Femur (tissue), 1 donor: ENCODE measurements at regions not wholly inside any gene's neighbourhood (a gene's known extent, or its start where the extent isn't known, plus 50 kb on each side); places are given as distances from the start of the nearest gene placed in this dataset.

Experiments used
- DNase-seq: peaks from one replicate; pipeline ENCODE4 v3.0.0-alpha.2; 2017

DNA sequence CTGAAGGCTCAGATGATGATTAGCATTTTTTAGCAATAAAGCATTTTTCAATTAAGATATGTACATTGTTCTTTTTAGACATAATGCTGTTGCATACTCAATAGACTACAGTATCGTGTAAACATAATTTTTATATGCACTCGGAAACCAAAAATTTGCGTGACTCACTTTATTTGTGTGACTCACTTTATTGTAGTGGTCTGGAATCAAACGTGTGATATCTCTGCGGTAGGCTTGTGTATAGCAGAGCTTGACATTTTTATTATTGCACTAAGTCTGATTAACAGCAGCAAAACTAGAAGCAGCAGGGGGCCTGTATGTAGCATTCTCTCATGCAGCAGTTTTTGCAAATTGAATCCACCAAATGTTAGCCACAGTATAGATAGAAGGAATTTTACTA lies 119.1 kb upstream of the PRDX4 start:
- DNase-seq = no peak

DNA sequence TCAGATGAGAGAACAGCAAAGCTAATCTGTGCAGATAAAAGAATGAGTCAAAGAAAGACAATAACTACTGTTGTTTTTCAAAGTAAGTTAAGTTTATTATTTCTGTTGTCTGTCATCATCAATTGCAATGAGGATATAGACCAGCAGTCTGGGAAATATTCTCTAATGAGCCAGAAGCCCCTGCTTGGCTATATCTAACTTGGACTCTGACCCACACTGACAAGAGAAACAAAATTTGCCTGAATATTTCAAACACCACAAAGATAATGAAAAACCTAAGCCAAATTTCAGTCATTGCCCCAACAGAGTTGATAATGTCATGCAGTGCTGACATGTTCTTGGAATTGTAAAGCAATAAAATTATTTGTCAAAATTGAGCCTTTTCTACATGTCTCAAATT lies 115.0 kb upstream of the PRDX4 start:
- DNase-seq = no peak

DNA sequence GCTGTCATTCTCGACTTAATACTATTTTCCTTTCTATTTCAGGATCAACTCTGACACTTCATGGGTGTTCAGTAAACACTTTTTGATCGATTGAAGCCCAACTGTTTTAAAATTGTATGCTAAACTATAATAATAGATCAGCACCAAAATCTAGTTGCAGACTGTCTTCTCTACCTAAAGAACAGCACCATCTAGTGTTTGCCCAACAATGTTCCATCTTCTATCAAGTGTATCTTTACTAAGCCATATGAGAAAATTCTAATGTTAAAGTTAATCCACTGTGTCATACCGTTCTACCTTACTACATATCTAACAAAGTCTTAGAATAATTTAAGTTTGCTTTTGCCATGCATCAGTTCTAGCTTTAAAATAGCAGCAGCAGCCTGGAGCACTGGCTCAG lies 113.0 kb upstream of the PRDX4 start:
- DNase-seq = no peak

DNA sequence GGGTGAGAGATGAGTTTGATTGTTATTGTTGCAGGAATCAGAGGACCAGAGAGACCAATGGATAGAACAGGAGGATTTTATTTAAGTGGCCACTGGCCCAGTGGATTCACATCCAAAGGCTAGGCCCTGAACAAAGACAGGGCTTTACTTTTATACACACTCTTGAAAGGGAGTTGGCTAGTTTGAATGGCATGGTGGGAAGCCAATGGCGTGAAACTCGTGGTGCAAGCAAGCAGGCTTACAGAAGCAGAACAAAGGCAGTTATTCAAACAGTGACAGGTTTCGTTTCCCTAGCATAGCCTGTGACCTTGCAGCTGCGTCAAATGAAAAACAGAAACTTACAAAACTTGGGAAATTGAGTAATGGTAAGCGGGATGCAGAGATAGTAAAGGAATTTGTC lies 110.2 kb upstream of the PRDX4 start:
- no peak for DNase-seq

DNA sequence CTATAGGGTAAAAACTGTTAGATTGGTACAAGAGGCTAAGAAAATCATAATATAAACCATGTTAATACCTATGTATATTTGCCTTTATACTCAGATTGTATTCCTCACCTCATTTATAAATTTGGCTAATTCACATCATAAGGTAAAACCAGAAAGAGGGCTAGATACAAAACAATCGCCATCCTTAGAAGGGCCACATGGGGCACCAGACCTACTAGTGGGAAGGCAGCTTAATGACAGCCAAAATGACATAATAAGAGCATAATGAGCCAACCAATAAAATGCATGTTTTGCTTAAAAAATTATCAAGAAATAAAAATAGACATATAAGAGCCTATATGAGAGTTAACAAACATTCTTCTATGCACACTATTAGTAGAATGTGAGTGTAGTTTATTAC lies 107.3 kb upstream of the PRDX4 start:
- DNase-seq = no peak

DNA sequence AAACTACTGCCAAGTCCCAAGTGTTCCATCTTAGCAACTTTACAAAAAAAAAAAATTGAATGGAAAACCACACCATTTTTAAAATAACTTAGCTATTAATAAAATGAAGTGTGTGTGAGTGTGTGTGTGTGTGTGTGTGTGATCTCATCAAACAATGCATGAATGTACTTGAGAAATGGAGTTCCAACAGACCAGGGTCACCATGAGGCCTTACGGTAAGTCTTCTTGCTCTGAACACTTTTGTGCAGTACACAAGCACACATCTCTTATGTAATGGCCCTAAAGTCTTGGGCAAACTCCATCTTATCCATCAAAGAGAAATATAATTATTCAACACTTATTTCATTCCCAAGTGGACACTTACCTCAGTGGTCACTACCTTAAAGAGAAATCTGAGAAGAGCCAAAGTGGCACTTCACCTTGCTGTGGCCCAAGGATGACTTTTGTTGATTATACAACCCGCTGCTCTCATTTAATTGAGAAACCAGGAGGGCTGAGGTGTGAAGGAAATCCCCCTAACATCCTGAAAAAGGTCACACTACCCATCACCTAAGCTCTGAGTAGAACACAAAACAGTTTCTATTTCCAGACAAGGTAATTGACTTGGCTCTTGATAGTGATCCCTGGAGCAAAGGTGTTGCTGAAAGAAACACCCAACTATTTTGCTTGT lies 96.5 kb upstream of the PRDX4 start:
- no peak for DNase-seq

DNA sequence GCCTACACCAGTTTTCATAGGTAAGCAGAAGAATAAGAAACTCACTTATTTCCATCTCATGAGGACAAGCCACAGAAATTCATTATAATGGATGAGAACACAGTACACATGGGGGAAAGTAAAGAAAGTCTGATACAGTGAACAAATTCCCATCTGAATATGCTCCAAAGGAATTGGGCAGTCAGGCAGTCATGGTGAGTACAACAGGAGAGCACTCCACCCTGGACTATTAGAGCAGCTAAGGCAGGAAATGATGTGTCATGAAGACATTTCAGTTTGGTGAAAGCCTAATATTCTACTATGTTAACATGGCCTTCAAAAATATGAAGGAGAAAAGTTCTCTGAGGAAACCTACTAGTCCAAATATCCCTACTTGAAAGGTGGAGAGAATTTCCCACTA lies 92.0 kb upstream of the PRDX4 start:
- no peak for DNase-seq

DNA sequence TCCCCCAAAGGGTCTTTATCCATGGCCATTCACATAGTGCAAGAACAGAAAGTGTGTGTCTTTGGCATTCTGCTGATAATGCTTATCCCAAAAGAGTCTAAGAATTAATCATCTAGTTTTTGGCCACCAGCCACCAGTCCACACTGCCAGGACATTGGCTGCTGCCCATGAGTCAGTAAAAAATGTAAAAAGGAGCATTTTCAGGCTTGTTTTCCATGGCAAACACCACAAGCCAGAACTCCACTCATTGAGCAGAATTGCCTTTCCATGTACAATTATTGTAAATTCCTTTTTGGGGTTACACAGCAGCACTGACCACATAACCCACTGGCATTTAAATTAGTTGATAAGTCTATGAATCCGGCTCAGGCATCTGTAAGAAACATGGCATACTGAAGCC lies 89.2 kb upstream of the PRDX4 start:
- DNase-seq = no peak

DNA sequence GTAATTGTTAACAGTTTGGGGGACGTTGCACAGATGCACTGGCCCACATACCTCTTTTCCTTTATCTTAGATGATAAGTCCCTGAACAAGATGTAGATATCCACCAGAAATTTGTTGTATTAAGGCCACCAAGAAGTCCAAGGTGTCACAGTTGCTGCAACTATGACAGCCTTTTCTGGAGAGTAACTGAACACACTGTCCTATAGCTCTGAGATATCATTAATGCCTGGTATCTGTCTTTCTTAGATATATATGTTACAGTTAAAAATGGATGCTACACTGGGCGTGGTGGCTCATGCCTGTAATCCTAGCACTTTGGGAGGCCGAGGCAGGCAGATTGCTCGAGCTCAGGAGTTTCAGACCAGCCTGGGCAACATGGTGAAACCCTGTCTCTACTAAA lies 77.8 kb upstream of the PRDX4 start:
- no peak for DNase-seq

DNA sequence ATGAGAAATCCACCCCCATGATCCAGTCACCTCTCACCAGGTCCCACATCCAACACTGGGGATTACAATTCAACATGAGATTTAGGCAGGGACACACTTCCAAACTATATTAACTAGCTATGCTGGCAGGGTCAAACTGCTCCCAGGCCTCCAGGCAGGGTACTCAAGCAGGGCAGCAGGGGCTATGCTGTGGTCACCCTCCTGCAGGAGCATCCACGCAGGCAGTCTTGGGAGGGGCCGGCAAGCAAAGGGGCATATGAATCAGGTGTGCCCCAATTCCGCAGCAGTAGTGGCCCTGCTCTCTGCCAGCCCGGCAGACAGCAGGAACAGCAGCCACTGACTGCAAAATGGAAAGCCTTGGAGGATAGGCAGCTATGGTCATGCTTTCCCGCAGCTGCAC lies 74.6 kb upstream of the PRDX4 start:
- no peak for DNase-seq

DNA sequence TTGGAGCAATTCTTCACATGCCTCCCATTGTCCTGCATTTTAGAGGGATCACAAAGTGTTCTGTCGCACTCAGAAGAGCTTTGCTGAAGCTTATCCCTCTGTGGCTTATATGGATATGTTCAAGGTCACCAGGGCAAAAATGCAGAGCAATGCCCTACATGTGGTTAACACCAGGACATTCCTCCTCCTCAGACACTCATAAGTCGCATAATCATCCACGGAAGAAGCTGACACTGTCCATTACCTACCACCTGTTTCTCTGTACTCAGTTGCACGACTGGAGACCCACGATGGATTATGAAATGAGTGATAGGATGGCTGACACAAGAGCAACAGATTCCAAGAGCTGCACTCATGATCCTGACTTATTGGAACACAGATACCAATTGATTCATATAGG lies 68.7 kb upstream of the PRDX4 start:
- DNase-seq = no peak

DNA sequence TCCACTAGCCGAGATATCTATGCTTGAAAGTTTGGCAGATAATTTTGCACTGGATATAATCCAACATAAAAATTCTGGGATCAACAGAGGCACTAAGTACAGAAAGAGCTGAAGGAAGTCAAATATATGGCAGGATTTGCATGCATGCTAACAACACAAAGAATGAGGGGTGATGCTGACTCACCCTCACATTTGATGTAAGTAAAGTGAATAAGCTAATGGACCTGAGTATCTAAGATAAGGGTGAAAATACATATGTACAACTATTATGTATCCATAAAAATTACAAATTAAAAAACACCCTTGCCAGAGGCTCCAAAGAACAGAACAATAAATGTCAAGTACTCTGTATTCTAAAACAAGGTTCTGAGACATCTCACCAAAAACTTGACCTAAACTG lies 63.8 kb upstream of the PRDX4 start:
- DNase-seq = no peak

DNA sequence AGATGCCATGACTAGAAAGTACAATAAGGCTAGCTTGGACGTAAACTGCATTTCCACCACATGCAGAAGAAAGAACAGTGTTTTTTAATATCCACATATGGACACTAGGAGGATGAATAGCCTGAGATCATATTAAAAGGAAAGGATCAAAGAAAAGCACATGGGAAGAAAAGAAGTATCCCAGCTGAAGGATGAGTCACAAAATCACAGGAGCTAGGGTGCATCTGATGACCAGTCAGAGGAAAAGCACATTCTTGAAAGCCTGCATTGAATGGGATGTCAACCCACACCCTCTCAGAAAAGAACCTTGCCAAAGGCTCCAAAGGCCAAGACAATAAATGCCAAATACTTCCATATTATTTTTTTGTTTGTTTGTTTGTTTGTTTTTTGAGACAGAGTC lies 56.8 kb upstream of the PRDX4 start:
- DNase-seq = no peak

DNA sequence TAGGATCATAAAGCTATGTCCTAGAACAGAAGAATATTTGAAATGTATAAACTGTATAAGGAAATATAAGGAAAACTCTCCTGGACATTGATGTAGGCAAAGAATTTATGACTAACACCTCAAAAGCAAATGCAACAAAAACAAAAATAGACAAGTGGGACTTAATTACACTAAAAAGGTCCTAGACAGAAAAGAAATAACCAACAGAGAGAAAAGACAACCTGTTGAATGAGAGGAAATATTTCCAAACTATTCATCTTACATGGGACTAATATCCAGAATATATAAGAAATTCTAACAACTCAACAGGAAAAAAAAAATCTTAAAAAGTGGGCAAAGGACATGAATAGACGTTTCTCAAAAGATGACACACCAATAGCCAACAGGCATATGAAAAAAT lies 54.4 kb upstream of the PRDX4 start:
- DNase-seq = no peak

DNA sequence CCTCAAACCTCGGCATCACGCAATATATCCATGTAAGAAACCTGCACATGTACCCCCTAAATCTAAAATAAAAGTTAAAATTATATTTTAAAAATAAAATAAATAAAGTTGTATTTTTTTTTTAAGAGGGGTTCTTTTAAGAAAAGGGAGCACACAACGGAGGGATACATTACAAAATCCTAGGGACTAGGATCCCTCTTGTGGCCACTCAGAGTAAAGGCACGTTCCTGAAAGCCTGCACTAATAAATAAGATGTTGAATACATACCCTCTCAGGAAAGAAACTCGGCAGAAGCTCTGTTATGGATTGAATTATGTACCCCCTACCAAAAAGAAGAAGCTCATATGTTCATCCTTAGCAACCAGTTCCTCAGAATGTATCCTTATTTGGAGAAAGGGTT lies 50.9 kb upstream of the PRDX4 start:
- no peak for DNase-seq
